NCI-H146 (cell line): ENCODE measurements at regions not wholly inside any gene's neighbourhood (a gene's known extent, or its start where the extent isn't known, plus 50 kb on each side); places are given as distances from the start of the nearest gene placed in this dataset.
A peak's percentile ranks its signal among the peaks of the same experiment; 100 is the strongest.
"Not testable (repeated sequence)": the region's sequence is repeated elsewhere in the genome, so short reads cannot be mapped to it uniquely, and the experiment has no call there.

Experiments used
- DNase-seq: peaks from one replicate; lab custom pipeline; 2025; lab: John Stamatoyannopoulos, UW

DNA sequence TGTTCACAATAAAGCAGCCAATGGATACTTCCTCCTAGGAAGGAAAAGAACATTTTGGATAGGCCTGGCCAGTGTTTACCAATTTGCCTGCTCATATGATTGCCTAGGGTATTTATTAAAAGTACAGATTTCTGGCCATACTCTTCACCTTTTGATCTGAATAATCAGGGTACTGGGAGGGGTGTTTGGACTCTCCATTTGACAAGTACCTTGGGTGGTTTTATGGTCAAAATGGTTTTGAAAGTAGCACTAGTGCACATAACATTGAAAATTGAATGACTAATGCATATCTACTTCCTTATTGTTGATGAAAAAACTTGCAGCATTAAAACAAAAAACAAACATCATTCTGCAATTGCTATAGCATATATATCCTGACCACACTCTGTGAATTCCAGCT lies 333.3 kb upstream of the CDH2 start:
- DNase-seq: no peak

DNA sequence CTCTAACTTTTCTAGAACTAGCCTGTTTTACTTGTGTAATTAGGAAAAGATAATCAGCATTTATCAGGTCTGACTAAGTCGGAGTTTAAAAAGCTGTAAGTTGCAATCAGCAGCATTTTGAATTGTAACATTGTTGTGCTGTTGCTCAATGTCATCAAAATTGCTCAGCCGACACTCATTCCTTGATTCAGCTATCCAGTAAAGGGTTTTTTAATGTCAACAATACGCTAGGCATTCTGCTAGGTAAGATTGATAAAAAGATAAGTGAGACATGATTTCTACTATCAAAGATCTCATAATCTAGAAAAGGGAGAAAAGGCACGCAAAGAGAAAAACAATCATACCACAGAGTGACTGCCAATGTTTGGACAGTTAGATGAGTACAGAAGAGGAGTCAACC lies 327.1 kb upstream of the CDH2 start:
- no peak for DNase-seq

DNA sequence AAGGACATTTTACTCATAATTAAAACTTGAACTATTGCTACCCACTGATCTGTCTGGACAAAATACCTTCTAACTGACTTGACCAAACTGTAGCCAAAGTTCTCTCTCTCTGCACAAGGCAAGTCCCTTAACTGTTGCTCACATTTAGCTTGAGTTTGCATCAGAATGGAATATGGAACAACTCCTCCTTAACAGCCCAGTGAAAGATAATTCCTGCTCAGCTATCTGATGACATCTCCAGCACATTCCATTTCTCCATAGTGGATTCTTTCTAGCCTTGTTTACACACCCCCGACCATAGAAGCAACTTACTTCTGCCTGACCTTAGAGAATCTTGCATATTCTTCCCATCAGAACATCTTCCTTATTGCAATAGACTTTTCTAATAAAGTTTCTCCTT lies 317.2 kb upstream of the CDH2 start:
- no peak for DNase-seq

DNA sequence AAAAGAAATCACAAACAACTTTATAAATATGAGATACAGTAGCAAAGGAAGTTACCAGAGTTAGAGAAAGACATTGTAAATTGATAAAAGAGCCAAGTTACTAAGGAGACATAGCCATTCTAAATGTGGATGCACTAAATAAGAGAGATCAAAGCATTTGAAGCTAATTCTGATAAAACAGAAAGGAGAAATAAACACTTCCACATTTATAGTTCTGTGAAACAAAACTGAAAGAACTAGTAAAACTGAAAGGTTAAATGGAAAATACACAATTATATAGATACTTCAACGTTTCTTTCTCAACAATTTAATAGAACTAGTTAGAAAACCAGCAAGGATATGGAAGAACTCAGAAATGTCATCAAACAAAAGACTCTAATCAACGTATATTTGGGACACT lies 309.0 kb upstream of the CDH2 start:
- DNase-seq: no peak

DNA sequence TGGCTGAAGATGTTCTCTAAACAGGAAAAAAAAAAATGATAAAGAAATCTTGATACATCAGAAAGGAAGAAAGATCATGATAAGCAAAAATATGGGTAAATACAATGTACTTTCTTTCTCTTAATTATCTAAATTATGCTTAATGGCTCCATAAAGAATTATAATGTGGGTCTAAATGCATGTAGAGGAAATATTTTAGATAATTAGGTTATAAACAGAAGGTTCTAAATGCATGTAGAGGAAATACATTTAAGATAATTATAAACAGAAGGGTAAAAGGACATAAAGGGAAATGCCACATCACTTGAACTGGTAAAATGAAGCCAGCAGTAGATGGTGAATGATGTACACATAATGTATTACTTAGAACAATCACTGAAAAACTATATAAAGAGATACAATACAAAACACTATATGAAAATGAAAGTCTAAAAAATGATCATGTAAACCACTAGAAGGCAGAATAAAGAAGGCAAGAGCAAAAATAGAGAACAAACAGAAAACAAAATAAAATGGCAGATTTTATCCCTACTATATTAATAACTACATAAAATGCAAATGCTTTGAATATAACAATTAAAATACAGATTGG lies 308.4 kb upstream of the CDH2 start:
- DNase-seq: no peak

DNA sequence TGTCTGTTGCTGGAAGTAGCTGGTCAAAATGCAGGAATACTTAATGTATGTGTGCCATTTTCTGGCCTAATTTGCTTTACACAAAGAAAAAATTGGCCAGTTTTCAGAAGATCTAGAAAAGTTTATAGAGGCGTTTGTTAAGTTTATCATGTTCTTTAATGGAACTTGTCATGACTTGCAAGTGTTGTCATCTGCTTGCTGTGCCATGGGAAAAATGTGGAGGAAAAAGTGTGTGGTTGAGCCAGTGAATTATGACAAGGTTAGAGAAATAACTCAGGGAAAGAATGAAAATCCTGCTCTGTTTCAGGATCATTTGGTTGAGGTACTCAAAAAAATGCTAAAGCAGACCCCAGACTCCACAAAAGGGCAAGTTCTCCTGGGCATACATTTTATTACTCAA lies 301.6 kb upstream of the CDH2 start:
- DNase-seq: no peak

DNA sequence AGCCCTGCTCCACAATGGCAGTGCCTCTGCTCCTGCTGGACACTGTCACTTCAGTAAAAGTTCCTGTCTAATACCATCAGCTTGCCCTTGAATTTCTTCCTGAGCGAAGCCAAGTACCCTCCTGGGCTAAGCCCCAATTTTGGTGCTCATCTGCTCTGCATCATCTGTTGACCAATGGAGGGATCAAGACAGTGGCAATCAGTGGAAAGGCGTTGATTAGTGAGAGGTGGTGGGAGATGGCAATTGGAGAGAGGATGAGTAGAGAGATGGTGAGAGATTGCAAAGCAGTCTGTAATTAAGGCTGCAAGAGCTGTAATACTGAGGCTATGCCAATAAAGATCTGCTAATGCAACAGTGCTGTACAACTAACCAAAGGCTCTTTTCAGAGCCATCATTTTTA lies 299.4 kb upstream of the CDH2 start:
- DNase-seq: no peak

DNA sequence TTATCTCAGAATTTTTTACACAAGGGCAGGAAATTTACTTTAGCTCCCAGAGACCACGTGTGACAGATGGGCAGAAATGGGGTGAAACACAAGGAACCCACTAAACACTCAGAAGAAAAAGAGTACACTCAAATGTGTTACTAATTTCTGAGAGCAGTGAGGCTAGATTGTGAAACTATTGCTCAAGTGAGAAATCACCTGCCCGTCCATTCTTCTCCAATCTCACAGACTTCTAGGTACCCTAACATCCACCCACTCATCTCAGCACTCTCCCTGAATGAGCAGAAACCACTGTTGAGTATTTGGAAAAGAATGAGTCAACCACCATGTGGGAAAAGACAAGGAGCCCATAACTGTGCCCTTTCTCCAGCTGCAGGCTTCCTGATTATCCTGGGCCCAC lies 293.0 kb upstream of the CDH2 start:
- no peak for DNase-seq

DNA sequence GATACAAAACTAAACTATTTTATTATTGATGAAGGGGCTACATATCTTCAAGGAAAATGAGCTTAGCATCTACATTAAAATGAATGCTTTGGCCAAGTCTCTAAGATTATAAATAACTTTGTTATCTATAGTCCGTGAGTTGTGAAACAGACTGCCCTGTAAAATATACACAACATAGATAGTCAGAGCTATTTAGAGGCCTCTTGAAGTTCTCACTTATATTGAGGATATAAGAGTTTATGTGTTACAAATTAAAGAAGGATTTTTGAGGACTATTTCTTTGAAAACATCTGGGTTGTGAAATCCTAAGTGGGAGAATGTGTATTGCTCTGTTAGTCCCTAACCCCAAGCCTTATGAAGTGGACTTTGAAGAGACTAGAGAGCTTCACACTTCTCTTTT lies 292.0 kb upstream of the CDH2 start:
- no peak for DNase-seq

DNA sequence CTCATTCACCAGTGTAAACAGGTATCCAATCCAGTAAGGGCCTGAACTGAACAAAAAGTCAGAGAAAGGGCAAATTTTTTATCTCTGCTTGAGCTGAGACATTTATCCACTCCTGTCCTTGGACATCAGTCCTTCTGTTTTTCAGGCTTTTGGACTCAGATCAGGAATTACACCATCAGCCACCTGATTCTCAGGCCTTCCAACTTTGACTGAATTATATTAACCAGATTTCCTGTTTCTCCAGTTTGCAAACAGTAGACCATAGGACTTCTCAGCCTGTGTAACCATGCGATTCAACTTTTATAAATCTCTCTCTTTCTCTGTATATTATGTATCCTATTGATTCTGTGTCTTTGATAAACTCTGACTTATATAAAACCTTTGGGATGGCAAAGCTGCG lies 289.3 kb upstream of the CDH2 start:
- DNase-seq: no peak

DNA sequence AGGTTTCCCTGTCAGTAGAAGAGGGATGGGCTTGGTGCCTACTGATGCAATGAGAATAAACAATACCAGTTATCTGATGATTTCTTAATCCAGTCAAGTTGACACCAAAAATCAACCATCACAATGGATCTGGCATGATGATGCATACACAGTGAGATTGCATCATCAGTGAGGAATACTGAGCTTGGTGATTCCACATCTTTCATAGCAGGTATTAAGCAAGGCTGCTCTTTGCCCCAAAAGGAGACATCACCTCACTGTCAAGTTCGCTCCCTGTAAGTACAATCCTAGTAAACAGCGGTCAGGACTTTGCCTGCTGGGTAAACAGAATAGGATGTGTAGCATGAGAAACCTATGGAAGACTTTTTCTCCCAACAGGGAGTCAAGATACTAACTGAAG lies 282.7 kb upstream of the CDH2 start:
- no peak for DNase-seq

DNA sequence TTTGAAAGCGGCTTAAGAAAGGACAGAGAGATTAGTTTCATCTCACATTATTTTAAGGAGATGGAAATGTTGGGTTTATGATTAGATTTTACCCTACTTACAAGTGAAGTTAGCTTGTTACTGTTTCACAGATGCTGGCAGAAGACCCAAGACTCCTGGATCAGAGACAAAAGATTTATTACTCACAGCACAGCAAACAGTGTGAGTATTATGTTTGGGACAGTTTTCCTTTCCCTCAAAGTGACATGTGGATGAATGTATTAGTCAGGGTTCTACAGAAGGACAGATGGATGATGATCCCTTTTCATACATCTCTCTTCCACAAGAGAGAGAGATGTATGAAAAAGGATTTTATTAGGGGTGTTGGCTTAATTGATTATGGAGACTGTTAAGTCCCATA lies 281.8 kb upstream of the CDH2 start:
- DNase-seq: no peak

DNA sequence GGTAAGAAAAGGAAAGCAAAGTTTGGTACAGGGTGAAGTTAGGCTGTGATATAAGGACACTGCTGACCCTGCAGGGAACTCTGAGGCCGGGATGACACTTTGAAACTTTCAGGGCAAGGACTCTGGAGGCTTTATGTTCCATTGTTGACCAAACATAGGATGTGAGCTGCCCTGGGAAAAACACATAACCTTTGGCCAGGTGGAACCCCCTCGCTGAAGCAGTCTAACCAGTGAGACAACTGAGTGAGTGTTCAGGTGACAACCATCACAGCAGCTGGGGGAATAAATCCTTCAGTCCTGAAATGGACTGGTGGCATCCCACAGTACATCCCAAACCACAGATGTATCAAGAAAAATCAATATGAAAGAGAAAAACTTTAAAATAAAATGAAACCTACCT lies 280.9 kb upstream of the CDH2 start:
- DNase-seq: no peak

DNA sequence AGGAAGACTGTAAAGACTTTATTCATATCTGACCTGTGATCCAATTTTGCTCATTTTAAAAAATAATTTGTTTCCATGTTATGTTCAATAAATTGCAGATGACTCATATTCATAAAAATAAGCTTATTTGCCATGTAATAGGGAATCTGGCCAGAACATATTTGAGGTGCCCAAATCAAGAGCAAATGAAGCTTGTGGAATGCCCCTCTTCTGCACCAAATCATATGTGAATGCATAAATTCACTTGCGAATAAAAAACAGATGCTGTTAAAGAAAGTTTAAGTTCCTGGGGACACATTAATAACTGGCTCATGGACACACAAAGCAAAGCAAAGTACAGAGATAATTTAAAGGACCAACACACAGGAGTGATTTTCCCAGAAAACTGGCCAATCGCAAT lies 279.0 kb upstream of the CDH2 start:
- DNase-seq: no peak

DNA sequence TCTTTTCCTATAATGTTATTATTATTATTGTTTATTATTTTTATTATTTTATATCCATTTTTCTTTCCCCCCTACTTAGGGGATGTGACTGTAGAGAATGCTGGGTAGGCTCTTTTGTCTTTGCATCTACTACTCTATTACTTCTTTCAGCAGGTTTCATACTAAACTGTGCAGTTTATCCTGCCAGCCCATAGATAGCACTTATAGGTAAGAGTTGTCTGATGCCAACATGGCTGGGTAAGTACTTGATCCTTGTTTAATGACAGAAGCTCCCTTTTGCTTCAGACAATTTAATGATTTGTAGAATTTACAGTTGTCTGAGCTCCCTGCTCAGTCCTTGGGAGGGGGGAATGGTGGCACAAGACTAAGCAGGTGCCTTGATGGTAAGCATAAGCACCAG lies 262.9 kb upstream of the CDH2 start:
- peak; percentile 25 for DNase-seq

DNA sequence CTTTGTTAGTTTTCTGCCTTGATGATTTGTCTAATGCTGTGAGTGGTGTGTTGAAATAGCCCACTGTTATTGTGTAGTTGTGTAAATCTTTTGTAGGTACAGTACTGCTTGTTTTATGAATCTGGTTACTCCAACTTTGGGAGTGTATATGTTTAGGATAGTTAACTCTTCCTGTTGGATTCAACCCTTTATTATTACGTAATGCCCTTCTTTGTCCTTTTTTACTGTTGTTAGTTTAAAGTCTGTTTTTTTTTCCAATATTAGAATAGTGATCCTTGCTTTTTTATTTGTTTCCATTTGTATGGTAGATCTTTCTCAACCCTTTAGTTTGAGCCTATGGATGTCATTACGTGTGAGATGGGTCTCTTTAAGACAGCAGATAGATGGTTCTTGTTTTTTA lies 261.5 kb upstream of the CDH2 start:
- DNase-seq: no peak

DNA sequence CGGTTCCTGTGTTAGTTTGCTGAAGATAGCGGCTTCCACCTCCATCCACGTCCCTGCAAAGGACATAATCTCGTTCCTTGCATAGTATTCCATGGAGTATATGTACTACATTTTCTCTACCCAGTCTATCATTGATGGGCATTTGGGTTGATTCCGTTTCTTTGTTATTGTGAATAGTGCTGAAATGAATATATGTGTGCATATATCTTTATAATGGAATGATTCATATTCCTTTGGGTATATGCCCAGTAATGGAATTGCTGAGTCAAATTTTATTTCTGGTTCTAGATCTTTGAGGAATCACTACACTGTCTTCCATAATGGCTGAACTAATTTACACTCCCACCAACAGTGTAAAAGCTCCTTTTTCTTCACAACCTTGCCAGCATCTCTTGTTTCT lies 255.4 kb upstream of the CDH2 start:
- no peak for DNase-seq

DNA sequence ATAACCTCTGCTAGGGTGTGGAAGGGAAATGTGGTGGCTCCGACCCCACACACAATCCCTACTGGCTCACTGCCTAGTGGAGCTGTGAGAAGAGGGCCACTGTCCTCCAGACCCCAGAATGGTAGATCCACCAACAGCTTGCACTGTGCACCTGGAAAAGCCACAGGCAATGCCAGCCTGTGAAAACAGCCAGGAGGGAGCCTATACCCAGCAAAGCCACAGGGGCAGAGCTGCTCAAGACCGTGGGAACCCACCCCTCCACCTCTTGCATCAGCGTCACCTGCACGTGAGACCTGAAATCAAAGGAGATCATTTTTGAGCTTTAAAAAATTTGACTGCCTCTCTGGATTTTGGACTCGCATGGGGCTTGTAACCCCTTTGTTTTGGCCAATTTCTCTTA lies 249.0 kb upstream of the CDH2 start:
- no peak for DNase-seq

DNA sequence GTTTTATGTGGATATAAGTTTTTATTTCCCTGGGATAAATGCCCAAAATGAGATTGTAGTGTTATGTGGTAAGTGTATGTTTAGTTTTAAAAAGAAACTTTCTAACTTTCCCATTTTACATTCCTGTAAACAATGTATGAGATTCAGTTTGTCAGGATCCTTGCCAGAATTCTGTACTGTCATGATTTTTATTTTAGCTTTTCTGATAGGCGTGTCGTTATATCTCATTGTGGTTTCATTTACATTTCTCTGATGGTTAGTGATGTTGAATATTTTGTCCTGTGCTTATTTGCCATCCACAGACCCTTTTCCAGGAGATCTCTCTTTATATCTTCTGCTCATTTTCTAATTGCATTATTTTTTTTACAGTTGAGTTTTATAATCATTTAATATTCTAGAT lies 245.6 kb upstream of the CDH2 start:
- peak; percentile 41 for DNase-seq

DNA sequence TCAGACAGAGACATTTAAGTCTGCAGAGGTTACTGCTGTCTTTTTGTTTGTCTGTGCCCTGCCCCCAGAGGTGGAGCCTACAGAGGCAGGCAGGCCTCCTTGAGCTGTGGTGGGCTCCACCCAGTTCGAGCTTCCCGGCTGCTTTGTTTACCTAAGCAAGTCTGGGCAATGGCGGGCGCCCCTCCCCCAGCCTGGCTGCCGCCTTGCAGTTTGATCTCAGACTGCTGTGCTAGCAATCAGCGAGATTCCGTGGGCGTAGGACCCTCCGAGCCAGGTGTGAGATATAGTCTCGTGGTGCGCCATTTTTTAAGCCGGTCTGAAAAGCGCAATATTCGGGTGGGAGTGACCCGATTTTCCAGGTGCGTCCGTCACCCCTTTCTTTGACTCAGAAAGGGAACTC lies 245.0 kb upstream of the CDH2 start:
- not testable (repeated sequence) for DNase-seq

DNA sequence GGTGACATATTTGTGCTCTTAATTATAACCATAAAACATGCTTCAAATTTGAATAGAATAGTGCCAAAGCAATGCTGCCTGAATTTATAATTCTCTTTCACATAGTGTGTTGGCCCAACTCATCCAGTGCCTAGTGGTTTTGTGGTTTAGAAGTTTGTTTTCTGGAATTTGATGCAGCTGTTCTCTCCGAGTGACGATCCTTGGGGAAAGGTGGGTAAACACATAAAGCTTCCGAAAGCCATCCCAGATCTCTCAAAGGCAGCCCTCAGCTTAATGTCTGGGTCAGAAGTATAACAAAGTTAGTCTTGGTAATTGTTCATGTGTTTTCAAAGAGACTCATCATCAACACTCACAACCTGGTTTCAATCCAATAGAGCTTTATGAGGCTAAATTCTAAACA lies 235.6 kb upstream of the CDH2 start:
- DNase-seq: no peak

DNA sequence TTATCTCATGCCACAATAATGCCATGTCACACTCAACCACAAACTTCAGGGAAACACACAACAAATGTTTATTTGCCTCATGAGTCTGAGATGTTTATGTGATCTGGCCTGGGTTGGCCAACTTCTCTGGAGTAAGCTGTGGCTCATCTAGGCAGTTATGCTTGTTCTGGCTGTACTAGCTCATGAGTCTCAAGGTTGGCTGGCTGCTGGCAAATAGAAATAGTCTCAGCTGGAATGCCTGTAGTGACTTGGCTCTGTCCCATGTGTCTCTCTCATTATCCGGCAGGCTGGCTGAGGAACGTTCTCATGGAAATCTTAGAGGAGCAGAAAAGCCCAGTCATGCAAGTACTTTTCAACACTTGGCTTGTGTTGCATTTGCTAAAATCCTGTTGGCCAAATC lies 234.9 kb upstream of the CDH2 start:
- no peak for DNase-seq

DNA sequence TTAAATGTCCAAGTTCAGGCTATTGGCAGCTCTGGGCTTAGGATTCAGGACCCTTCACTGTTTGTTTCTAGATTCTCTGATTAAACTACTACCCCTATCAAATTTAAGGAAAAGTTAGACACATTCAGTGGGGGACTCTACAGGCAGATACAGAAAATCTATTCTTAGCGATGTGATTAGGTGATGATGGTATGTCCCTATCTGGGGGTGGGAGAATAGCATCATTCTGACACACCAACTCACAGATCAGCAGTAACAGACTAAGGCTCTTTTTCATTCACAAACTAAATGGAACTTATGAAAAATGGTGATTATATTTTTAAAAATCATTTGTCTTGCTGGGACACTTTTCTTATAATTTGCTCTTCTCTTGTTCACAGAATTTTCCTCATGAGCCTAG lies 232.9 kb upstream of the CDH2 start:
- DNase-seq: no peak

DNA sequence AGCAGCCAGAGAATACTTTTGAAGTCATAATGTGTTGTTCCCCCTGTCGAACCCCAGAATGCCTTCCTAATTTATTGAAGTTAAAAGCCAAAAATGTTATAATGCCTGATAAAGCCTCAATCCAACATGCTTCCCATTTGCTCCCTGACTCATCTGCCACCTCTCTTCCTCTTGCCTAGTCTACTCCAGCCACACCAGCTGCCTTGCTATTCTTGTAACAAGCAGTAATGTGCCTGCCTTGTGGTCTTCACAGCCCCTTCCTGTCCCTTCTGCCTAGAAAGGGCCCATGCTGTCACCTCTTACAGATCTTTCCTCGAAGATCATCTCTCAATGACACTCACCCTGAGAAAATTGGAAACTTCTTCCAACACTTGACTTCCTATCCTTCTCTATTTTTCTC lies 231.6 kb upstream of the CDH2 start:
- no peak for DNase-seq

DNA sequence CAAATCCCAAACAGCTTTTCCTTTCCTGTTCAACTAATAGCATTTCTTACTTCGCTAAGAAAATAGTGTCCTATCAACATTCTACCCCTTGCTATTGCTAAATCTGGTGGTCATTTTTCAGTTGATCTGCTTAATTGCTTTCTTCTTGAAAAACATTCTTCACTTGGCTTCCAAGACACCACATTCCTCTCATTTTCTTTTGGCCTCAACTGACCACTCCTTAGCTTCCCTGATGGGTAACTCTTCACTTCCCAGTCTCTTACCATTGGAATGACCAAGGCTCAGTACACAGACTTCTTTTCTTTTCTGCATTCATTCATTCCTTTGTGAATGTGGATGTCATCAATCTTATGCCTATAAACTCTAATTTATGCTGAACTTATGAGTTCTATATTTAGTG lies 230.8 kb upstream of the CDH2 start:
- DNase-seq: no peak
